ENCODE measurements at regions not wholly inside any gene's neighbourhood (a gene's known extent, or its start where the extent isn't known, plus 50 kb on each side); places are given as distances from the start of the nearest gene placed in this dataset.

DNA sequence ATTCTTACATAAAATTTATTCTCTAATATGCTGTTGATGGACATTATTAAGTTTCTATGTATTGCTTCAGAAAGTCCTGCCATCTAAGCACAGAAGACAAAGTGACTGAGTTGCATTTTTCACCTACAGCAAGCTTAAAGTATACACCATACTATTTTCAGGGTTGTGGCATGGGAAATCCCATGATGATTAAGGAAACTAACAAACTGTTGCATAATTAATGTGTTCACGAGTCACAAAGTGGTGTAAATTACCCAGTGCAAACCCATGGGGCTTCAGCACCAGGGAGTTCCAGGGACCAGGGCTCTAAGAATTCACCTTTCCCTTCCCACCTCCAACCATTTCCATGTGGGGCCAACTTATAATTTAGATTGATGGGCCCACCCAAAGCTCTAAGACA is 81.9 kb upstream of the NR5A2 start:
- TF ChIP-seq POLR2A (IDR thresholded peaks at IDR 0.05; ENCODE audit: low read depth) = no peak
- no peak for TF ChIP-seq EP300 (IDR thresholded peaks at IDR 0.05)
- TF ChIP-seq, protein P1, sequence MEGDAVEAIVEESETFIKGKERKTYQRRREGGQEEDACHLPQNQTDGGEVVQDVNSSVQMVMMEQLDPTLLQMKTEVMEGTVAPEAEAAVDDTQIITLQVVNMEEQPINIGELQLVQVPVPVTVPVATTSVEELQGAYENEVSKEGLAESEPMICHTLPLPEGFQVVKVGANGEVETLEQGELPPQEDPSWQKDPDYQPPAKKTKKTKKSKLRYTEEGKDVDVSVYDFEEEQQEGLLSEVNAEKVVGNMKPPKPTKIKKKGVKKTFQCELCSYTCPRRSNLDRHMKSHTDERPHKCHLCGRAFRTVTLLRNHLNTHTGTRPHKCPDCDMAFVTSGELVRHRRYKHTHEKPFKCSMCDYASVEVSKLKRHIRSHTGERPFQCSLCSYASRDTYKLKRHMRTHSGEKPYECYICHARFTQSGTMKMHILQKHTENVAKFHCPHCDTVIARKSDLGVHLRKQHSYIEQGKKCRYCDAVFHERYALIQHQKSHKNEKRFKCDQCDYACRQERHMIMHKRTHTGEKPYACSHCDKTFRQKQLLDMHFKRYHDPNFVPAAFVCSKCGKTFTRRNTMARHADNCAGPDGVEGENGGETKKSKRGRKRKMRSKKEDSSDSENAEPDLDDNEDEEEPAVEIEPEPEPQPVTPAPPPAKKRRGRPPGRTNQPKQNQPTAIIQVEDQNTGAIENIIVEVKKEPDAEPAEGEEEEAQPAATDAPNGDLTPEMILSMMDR (IDR thresholded peaks at IDR 0.05) = no peak
- TF ChIP-seq POLR2AphosphoS5 (IDR thresholded peaks at IDR 0.05) = no peak
